ENCODE measurements at regions not wholly inside any gene's neighbourhood (a gene's known extent, or its start where the extent isn't known, plus 50 kb on each side); places are given as distances from the start of the nearest gene placed in this dataset.

DNA sequence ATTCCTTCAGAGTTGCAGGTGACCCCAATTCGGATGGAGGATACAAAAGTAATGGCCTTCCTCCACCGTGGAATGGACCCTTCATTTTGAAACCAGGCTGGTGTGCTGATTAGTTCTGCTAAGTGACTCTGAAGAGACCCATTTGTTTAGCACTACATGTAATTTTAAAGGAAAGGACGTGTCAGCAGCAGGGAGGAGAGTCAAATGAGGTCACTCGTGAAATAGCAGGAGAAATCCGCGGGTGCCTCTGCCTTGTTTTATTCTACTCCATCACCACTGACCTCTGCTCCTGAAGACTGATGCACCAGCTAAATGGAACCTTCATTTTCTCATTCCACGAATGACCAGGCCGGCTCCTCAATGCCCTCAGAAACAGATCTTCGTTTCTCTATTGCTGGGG is 589.2 kb downstream of the CDH11 start:
- DNase-seq: no peak

DNA sequence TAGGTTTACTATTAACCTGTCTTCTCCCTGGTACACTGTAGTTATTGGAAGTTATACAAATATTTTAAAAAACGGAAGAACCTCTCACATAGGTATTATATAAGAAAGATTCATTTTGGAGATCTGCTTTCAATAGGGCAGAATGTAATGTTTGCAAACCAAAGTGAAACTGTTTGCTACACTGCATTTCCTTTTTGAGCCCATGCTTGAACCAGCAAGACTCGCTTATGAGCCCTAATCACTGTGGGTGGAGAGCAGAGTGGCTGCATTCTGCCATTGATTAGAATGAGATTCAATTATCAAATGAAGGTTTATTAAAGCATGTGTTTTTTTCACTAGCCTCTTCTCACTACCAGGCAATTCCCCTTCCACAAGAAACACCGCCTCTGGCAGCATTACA is 589.7 kb downstream of the CDH11 start:
- no peak for DNase-seq

DNA sequence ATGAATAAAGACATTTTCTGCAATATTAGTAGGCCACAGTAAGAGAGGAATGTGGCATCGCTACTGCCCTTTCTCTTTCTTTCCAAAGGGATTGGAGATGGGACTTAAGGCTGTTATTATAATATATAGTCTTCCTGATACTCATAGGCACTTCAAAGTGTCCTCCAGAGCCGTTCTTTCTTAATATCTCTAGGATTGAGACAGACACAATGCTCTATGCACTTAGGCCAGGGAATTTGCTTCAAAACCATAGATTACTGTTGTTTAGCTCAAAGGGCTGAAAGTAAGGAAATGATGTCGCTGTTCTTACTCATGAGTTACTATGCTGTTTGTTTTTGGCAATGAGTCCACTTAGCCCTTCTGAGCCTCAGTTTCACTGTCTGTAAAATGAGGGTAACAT is 590.5 kb downstream of the CDH11 start:
- no peak for DNase-seq

DNA sequence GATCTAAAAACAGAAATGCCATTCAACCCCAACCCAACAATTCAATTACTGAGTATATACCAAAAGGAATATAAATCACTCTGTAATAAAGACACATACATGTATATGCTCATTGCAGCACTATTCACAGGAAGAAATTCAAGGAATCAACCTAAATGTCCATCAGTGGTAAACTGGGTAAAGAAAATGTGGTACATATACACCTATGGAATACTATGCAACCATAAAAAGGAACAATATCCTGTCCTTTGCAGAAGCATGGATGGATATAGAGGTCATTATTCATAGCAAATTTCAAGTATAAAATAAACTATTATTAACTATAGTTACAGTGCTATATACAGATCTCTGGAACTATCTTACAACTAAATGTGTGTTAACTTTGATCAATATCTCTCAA is 599.3 kb downstream of the CDH11 start:
- DNase-seq: no peak

DNA sequence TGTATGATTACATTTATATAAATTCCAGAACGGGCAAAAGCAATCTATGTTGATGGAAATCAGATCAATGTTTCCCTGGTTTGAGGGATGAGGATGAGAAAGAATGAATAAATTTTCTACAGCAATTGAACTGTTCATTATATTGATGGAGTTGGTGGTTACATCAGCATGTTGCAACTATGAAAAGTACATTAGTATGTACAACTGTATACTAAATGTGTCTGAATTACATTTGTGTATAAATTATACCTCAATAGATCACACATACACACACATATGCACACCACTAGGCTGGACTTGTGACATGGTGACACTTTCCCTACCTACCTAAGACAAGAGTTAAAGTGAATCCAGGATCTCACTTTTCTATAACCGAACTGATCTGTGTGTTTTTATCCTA is 608.0 kb downstream of the CDH11 start:
- no peak for DNase-seq

DNA sequence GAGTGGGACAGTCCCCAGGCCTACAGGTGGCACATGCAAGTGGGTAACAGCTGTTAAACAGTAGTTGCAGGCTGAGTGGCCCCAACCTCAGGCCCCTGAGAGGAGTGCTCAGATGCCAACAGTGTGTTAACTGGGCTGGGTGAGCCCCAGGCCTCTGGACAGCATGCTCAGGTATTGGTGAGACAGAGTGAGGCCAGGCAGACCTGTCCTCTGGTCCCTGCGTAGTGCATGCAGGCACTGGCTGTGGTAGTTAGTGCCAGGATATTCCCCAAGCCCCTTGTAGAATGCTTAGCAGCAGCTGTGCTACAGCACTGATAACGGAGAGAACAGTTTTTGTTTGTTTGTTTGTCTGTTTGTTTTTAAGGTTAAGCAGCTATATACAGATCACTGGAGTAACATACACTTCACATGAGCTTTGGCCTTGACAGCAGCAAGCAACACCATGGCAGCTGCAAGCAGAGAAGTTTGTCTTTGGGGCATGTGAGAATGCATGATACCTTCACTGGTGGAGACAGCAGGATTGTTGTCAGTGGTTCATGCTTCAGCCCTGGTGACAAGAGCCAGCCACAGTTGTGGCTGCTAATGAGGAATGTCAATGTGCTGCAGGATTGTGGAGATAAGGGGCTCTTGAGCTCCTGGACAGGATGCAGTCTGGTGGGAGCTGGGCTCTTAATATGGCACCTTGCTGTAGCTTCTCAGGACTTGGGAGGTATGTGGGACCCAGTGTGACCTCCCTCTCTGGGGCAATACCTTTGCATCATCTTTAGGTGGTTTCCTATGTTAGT is 614.4 kb downstream of the CDH11 start:
- no peak for DNase-seq

DNA sequence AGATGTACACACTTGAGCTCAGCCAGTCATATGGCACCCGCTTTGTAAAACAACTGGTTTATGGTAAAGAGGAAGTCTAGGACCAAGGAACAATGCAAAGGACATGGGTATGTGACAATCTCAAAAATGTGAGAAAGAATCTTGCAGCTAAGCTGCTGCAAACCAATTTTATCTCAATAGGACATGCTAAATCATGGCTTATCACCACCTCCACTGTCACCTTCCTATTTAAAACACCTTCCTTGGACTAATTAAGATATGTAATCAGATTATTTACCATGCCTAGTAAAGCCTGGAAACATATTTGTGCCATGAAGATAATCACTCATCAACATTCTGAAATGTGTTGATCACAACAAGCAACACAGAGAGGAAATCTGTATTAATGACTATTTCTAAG is 622.7 kb downstream of the CDH11 start:
- DNase-seq: no peak

DNA sequence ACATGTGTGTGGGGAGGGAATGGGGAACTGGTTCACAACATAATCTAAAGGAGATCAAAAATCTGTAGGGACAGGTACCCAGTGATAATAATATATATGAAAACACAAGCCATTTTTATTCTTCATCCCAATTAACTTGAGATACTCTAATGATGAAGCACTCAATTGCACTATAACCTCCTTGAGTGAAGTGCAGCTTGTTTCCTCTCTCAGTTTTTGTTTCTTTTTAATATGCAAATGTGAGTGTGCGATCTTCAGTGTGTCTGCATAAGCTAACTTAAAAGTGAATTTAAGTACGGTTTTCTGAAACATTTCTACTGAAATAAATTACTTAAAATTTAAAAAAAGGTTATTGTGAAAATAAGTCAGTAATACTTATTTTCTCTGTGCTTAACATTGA is 623.5 kb downstream of the CDH11 start:
- DNase-seq: no peak

DNA sequence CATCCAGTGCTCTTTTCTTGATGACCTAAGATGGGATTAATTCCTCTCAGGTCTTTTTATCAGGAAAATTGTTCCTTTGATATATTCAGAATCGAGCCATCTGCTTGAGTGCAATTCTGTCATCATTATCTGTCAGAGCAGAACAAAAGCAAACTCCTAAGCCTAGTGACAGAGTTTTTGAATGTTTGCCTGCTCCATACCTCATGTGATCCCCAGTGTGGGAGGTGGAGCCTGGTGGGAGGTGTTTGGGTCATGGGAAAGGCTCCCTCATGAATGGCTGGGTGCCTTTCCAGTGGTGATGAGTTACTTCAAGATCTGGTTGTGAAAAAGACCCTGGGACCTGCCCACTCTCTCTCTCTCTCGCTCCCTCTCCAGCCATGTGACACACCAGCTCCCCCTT is 628.2 kb downstream of the CDH11 start:
- DNase-seq: no peak

DNA sequence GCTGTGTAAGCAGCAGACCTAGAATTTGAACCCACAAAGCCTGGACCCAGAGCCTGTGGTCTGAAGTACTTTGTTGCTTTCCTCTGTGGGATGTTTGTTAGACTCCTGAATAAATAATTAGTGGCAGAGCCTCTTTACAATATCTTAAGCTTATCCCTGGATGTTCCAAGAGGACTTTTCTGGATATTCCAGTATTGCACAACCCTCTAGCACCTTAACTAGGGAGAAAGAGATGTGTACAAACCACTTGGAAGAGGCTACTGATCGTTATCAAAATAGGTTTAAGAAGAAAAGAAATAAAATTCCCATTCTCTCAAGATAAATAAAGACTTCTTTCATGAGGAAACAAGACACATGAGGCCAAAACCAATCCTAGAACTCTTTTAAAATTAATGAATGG is 632.4 kb downstream of the CDH11 start:
- DNase-seq: no peak

DNA sequence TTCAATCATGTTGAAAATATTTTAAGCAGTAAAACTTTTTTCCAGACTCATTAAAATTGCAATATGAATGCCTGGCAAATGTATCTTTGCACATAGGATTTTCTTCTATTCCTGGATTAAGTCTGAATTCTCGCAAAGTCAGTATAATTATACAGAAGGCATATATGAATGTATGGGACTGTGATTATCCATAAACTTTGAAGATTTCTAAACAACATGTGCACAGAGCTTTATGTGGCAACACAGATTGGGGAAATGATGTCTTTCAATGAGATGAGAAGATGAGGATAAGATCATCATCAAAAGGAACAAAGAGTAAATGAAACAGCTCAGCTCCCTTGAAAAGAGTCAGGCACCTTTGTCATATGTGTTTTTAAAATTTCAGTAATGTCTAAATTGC is 635.3 kb downstream of the CDH11 start:
- DNase-seq: no peak

DNA sequence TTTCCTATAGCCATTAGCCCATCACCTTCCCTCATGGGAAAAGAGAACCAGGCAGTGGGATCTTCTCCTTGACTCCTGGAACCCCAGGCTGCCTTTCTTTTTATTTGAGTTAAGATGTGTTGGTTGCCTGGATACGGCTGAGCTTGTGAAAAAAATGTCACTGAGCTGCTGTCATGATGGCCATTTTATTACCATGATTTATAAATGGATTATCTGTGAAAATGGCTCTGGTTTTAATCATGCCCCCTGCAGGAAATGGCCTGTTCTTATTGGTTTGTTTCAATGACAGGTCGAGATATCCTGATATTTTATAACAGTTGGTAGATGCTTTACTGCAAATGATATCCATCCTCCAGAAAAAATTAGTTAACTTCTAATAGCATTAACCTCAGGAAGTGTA is 640.4 kb downstream of the CDH11 start:
- no peak for DNase-seq

DNA sequence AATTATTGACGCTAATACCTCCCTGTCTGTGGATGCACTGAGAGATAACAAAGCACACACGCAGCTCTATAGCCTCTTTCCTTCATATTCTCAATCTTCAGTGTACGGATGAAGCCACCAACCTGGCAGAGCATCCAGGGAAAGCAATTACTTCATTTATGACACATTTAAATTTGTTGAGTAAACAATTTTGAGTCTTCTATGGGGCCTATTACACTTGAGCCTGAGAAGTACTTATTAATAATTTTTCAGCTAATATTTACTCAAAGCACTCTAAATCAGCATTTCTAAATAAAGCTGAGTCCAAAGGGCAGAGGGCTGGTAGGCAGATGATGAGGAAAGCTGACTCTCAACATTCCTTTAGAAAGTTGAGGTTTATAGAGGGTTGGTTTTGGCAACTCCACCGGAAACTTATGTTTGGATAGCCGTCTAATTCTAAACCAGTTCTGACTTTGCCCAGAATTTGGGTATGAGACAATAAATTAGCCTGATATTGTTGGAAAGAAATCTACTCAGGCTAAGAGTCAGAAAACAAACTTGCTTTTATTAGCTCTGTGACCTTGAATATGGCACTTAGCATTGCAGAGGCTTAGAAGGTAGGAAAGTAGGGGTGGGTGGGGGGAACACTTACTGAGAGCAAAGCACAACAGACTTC is 643.5 kb downstream of the CDH11 start:
- DNase-seq: no peak

DNA sequence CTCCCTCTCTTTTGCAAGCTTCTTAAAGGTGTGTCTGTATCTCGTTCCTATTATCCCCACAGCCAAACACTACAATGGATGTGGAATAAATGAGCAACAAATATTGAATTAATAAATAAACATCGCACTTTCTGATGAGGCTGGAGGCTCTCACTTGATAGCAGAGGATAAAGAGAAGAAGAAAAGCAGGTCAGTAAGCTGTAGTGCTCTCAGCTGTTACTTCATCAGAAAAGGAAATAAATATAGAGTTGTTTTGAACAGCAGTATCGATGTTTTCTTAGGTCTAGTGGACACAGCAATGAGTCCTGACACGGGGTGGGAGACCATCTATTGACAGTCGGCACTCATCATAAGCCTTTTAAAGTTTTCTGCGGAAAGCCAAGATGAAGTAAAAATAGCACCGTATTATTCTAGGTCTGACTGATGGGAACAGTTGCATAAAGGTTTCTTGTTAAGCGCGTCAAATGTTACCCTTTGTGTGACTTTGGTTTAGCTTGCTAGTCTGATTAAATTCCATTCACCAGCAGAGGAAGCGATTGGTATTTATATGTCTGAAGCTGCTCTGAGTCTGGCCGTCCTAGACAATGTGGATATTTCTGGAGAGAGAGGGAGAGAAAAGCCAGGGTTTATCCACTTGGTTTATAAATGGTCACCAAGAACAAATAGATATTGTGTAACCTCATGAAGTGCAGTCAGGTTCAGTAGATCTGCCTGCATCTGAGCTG is 646.1 kb downstream of the CDH11 start:
- no peak for DNase-seq

DNA sequence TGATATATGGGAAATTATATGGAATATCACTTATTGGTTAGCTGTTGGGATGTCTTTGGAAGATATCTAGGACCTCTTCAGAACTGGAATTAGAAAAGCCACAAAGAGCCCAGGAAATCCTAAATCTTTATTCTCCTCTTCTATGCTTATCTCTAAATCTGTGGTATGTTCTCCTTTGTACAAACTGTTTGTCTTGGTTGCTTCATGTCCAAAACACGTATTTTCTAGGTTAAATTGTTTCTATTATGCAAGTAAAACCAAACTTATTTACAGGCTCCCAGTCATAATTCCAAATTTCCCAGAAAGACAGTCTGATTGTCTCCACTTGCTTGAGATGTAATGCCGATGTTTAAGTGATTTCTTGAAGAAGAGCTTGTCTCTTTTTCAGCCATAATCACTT is 650.9 kb downstream of the CDH11 start:
- DNase-seq: no peak

DNA sequence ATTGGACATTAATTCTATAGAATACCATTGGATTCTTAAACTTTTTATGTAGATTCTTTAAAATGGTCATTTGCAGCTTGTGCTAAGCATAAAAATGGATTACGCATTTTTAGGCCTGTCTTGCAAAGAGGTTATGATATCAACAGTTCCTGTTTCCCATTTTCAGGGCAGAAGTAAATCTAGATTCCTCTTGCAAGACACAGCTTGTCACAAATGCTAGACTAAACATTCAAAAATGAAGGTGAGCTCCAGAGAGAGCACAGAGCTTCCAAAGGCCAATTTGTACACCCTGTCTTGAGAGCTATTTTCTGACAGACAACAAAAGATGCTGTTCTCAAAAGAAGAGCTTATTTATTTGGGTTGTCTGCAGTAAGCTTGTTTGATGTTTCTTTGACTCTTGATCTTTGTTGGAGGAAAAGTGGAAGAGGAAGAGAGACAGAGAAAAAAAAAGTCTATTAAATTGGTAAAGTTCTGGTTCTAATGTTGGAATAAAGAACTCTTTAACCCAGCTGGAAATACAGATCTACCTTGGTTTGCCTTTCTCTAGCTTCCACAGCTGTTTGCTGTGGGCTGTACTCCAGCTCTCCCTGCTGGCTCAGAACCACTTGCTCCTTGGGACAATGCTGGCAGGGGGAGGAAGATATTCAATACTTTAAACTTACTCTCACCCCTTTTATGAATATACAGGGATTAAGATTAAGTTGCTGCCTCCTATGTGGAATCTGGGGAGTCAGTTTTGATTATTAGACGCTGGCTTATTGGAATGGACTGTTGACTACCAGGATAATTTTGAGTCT is 651.8 kb downstream of the CDH11 start:
- no peak for DNase-seq

DNA sequence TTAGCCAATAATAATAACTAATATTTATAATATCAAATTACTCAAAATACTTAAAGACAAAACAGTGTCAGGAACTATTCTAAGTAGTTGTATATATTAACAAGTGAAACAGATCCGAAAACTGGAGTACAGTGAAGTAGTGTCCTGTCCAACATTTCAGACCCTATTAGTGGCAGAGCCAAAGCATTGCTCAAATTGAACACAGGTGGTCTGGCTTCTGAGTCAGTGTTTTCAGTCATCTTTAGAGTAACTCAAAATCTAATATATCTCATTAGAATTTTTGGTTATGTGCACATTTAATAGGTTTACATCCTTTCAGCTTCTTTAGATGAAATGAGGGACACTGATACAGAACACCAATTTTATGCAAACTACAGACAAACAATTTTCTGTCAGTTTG is 652.5 kb downstream of the CDH11 start:
- DNase-seq: no peak

DNA sequence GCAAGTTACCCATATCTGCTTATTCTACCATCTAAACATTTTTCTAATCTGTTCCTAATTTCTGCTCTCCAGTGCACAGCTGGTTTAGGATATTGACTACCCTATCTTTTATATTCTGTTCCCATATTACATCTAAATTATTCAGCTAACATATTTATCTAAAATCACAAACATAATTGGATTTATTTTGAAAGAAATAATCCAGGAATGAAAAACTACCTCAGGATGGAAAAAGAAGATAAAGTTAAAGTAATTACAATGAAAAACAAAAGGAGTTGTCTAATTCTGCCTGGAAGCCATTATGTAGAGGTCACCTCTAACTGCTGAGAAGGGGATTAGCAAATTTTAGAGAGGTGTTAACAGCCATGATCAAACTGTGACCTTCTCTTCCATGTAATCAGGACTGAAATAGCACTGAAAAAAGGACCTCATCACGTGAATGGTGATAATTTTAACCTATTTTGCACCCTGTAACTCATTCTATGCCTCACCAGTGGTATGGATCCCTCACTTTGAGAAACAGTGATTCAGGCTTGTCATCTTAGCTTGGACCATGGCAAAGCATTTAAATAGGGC is 653.3 kb downstream of the CDH11 start:
- no peak for DNase-seq

DNA sequence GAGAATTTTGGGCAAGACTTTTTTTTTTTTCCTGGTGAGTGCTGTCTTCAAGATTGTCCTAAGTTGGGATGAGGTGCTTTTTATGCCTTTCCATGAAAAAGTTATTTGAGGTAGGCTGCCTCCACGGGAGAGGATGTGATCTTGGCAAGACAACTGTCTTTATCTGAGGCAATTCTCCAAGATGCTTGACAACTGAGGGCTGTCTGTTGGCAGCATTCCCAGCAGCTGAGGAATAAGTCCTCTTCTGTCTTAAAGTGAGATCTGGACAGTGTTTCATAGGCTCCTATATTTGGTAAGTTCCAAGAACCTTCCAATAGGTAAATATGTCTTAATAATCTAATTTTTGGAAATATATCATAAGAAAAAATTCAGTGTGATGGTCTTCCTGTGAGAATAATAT is 662.0 kb downstream of the CDH11 start:
- DNase-seq: no peak

DNA sequence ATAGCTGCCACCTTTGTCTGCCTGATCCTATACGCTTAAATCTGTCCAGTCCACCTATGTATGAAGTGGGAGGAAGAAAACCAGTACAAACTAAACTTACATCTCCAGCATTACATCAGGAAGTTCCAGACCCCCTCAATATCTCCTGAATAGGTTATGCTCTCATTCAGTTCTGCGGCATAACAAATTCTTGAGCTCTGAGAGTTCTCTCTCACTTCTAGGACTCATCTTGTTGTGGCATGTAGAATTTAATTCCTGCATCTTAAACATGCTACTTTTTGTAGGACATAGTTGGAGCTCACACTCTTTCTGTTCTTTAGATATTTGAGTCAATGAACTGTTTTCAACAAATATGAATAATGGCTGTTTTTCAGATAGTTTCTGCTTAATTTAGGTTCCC is 662.5 kb downstream of the CDH11 start:
- no peak for DNase-seq

DNA sequence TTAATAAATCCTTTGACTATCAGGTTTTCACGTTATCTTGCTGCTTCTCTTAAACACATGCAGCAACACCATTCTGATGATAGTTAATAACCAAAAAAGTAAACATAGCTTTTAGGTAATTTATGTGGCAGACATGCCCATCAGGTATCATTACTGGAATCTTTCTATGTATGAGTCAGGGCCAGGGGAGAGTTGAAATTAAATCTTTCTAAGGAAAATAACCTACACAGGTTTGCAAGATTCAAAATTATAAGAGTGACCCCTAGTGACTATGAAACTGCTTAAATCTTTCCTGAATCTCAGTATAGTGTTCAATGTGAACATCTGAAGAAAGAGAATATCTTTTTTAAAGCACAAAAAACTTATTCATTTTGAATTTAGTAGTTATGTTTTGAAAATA is 666.6 kb downstream of the CDH11 start:
- DNase-seq: no peak

DNA sequence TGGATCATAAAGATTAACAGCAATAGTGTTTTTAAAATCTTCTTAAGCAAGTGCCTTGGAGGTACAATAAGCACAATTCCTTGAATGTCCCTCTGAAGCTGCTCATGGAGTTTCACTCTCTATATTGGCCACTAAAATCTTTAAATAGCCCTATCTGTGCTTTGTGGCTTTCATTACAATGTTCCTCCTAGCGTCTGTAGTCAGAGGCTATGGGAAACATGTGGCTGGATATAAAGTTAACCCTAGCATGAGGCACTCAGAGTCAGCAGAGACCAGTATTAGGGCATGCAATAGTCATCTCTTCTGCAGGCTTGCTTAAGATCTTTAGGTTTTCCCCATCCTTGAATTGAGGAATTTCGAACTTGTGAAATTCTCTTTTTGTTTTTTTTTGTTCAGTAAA is 668.2 kb downstream of the CDH11 start:
- DNase-seq: no peak

DNA sequence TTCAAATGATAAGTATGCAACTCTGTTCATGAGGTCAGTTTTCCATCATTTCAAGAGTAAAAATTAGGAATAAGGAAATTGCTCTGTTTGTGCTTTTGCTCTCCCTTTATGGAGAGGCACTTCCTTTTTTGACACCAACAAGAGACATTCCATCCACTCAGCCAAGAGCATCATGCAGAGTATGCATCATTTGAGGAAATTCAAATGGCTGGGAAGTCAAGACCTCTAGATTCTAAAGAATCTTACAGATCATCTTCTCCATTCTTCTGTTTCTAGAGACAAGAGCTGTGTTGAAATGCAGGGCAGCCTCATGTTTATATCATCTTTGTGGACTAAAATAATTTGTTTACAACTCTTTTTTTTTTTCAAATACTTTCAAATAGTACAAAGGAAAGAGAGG is 669.4 kb downstream of the CDH11 start:
- DNase-seq: no peak
